ENCODE measurements at regions not wholly inside any gene's neighbourhood (a gene's known extent, or its start where the extent isn't known, plus 50 kb on each side); places are given as distances from the start of the nearest gene placed in this dataset.
"Not testable (repeated sequence)": the region's sequence is repeated elsewhere in the genome, so short reads cannot be mapped to it uniquely, and the experiment has no call there.

DNA sequence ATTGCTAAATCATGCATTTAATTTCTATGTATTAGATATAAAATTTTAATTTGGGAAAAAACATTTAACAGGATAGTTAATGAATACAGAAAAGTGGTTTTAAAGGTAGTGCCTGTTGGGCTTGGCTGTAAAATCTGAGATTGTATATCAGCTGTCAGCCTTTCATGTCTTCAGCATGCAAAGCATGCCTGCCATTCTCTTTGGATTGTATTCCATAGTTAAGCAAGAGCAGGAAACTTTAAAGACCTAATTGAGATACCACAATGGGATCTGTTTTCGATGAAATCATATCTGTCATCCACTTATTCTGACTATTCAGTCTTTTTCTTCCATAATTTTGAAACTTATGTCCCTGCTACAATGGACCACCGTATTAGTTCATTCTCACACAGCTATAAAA lies 451.0 kb upstream of the DDI1 start:
- no peak for DNase-seq (ENCODE audit: low read depth)

DNA sequence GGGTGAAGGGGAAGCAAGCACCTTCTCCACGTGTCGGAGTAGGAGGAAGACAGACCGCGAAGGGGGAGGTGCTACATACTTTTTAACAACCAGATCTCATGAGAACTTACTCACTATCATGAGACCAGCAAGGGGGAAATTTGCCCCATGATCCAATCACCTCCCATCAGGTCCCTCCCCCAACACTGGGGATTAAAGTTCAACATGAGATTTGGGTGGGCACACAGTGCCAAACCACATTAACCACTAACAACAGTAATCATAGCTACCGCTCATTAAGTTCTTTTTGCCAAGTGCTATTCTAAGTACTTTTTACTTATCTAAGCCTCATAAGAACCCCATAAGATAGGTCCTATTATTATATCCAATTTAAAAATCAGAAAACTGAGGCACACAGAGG lies 450.5 kb upstream of the DDI1 start:
- DNase-seq (ENCODE audit: low read depth) = no peak

DNA sequence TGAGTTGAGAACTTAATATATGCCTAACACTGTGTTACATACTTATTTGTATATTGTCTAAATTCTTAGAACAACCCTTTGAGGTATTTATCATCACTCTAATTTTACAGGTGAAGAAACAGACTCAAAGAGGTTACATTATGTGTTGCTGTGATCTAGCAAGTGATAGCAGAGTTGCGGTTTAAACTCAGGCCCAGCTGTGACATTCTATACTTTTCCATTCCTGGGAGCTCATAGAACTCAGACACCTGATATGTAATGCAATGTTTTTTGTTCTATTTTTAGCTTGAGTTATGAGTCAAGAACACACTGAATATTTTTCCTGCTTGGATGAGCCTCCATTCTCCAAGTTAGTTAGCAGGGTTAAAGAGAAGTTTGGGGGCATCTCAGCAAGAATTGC lies 449.7 kb upstream of the DDI1 start:
- no peak for DNase-seq (ENCODE audit: low read depth)

DNA sequence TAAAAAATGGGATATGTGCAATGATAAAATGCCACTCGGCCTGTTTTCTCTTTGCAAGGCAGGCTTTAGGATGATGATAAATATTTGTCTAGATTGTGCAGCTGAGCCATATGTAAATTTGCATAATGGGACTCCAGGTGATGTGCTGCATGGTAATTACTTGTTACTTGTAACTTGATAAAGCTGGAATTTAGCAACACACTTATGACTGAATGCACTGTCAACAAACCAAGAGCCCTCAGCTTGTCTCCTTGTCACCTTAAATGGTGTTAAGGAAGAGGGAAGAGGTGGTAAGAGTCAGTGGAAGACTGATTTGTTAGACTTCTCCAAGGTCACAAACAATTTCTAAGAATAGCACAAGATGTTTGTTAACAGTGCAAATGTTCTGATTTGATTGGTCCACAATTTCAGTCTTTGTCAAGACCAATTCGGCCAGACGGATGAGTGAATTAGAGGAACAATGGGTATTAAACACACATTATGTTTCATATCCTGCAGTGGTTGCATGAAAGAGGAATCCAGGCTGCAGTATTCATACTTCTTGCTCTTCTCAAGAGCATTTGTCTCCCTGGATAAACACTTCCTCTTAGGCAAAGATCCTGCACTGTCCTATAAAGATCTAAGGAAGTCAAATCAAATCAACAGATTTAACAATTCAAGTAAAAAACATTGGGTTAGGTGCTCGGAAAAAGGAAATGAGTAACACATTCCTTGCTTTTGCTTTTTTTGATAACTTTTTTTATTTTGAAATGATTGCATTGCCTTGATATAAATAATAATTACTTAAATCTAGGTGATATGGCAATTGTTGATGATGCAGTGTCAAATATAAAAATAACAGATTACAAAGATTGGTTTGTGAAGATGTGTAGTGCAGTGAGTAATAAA lies 448.3 kb upstream of the DDI1 start:
- no peak for DNase-seq (ENCODE audit: low read depth)

DNA sequence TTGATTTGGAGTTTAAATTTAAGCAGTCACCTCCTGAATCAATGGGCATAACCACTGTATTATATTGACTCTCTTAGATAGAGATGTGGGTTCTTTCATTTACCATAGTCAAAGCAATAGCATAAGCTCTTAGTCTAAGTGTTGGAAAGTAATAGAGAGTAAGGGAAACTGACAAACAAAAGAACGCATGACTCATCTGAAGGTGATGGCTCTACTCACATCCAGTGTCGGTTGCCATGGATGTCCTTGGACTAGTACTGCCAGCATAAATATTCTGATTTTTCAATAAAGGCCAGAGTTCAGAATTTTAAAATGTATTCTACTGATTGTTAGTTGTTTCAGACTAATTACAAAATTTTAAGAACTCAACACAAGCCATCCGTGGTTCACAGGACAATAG lies 444.9 kb upstream of the DDI1 start:
- no peak for DNase-seq (ENCODE audit: low read depth)

DNA sequence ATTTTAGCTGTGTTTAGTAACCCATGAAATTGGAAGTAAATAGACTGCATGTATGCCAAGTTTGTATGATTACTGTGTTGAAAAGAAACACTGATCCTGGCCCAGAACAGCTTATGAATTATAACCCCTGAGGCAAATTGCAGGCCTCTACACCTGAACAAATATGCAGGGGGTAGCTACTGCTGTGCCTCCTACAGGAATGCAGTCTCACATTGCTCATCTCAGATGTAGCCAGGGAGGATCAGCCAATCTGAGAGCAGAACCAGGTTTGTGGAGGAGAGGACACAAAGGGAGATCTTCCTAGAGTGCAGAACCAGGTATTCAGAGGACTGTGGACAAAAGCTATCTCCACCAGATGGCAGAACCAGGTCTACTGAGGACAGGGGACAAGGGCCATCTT lies 442.2 kb upstream of the DDI1 start:
- no peak for DNase-seq (ENCODE audit: low read depth)

DNA sequence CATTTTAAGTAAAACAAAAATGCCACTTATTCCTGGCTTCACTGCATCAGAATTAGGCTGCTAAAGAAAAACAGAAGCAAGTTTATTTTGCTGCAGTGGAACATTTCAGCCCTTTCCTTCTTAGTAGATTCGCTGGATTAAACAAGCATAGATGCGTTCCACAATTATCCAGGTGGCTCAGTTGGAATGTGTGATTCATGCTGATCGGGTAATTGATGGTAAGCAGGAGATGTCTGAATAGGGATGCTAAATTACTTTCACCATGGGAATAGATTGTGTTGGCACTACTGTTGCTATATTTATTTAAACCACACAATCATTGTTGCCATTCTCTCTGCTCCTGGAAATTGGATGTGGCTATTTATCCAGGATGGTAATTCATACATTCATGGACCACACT lies 440.1 kb upstream of the DDI1 start:
- no peak for DNase-seq (ENCODE audit: low read depth)

DNA sequence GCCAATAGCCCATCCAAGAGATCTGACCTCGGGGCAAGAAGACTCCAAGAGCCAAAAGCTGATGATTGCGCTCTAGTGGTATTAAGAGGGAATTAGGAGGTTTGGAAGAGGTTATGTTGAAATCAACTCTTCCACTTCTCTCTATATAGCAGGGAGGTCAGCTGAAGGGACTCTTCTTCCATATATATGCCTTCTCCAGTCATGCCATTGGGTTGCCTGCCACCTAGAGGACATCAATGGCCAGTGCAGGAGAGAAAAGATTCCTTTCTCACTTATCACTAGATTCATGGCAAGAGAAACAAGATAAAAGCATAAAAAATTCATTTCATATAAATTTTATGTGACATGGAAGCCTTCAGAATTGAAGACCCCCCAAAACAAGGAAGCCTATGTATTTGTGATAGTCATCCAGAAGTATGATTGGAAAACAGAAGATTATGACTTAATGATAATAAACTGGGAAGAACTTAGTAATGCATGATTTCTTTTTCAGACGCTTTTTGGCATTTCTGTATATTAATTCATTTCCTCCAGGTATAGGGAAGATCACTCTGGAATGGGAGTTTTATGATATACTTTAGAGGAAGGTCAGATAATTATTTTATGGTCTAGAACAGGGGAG lies 435.1 kb upstream of the DDI1 start:
- DNase-seq (ENCODE audit: low read depth) = no peak

DNA sequence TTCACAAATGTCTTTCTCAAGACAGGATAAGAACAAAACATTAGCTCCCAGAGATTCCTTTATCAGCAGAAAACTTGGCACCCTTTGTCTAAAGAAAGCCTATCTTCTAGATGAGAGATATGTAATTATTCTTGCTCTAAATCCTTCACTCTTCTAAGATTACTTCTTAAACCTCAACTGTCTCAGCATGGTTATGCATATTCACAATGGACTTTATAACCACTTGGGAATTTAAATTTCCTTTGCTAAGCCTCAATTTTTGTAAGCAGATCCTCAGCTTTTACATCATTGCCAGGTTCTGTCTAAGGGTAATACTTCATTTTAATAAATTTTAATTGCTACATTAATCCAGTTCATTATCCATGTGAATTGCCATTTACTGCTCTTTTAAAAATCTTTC lies 433.6 kb upstream of the DDI1 start:
- no peak for DNase-seq (ENCODE audit: low read depth)

DNA sequence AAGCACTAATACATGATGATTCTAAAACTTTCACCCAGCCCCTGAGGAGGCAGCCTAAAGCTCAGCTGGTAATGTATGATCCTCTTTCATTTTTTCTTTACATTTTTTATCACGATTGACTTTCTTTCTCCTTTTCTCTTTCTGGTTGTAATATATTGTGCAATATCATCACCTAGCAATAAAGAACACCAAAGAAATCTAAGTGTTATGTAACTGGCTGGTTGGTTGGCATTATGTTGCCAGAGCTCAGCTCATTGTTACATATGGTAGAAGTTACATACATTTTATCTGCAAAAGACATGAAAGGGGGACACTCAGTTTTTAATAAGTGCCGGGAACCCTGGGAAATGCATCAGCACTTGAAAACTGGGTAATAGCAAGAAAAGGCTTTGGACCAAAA lies 432.1 kb upstream of the DDI1 start:
- DNase-seq (ENCODE audit: low read depth) = no peak

DNA sequence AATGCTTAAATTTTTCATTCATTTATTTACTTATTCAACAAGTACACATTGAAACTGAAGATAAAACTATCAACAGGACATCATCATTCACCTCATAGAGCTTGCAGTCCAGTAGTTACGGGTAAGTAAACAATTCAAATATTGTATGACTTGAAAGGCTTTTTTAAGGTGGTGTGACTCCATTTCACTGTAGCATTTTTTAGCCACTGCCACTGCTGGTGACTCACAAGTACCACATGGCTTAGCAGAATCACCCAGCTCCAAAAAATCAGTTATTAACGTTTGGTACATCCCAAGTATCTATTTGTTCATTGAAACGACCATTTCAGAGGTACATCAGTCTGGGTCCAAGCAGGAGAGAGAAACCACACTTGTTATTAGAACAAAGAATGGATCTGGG lies 427.9 kb upstream of the DDI1 start:
- DNase-seq (ENCODE audit: low read depth) = no peak

DNA sequence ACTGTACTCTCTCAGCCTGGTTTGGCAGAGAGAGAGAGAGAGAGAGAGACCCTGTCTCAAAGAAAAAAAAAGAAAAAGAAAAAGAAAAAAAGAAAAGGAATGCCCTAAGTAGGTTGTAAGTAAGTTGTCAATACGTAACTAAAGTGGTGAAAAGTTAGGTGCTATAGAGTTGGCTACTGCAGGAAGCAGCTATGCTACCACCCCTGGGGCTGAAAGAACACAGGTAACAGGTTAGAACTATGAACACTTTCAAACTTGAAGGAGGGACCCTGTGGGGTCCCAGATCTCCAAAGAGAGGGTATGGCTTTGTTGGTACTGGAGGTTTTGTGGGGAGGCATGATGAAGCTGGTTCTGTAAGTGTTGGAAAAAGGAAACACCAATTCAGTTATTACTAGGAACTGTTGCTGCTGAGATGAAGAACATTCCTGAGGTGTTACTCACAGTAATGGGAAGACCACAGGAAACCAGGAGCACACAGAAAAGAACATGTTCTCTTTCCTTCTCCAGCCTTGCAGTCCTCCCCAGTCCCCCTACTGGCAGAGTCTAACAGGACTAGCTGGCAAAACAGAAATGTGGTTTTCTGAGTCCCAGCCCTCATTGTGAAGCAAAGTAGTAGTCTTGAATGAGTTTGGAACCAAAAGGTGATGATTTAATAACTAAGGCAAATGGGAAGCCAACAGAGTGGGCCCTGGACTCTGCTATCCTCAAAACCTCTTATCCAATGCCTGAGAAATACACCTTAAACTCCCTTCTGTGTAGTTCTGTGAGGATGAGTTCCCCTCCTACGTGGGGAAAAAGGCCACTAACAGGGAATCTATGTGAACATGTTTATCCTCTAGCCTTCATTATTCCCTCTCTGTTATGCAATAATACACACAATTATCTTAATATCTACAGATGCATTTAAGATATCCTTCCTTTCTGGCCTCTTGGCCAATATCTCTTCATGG lies 427.0 kb upstream of the DDI1 start:
- DNase-seq (ENCODE audit: low read depth) = no peak

DNA sequence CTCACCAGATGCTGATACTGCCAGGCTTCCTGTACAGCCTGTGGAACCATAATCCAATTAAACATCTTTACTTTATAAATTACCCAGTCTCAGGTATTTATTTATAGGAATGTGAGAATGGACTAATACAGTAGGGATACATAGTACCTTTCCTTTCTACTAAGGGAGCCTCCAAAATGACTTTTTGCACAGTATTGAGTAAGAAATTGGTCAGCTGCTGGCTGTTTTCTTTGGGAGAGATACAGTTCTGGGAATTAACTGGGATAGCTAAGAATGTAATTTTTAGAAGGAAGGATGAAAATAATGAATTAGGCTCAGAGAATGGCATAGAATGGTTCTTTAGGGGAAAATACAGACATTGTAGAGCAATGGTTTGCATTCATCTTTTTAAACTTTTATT lies 426.0 kb upstream of the DDI1 start:
- DNase-seq (ENCODE audit: low read depth) = no peak

DNA sequence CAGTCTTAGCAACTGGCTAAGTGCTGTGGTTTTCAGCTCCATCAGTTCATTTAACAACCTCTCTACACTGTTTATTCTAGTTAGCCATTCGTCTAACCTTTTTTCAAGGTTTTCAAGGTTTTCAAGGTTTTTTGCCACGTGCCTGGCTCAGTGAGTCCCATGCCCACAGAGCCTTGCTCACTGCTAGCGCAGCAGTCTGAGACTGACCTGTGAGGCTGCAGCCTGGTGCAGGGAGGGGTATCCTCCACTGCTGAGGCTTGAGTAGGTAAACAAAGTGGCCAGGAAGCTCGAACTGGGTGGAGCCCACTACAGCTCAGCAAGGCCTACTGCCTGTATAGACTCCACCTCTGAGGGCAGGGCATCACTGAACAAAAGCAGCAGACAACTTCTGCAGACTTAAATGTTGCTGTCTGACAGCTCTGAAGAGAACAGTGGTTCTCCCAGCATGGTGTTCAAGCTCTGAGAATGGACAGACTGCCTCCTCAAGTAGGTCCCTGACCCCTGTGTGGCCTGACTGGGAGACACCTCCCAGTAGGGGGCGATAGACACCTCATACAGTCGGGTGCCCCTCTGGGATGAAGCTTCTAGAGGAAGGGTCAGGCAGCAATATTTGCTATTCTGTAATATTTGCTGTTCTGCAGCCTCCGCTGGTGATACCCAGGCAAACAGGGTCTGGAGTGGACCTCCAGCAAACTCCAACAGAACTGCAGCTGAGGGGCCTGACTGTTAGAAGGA lies 424.7 kb upstream of the DDI1 start:
- DNase-seq (ENCODE audit: low read depth) = not testable (repeated sequence)

DNA sequence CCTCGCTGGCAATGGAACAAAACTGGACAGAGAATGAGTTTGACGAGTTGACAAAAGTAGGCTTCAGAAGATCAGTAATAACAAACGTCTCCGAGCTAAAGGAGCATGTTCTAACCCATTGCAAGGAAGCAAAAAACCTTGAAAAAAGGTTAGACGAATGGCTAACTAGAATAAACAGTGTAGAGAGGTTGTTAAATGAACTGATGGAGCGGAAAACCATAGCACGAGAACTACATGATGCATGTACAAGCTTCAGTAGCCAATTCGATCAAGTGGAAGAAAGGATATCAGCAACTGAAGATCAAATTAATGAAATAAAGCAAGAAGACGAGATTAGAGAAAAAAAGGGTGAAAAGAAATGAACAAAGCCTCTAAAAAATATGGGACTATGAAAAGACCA lies 424.0 kb upstream of the DDI1 start:
- DNase-seq (ENCODE audit: low read depth) = not testable (repeated sequence)

DNA sequence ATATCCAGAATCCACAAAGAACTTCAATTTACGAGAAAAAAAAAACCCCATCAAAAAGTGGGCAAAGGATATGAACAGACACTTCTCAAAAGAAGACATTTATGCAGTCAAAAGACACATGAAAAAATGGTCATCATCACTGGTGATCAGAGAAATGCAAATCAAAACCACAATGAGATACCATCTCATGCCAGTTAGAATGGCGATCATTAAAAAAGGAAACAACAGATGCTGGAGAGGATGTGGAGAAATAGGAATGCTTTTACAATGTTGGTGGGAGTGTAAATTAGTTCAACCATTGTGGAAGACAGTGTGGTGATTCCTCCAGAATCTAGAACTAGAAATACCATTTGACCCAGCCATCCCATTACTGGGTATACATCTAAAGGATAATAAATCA lies 419.9 kb upstream of the DDI1 start:
- DNase-seq (ENCODE audit: low read depth) = not testable (repeated sequence)

DNA sequence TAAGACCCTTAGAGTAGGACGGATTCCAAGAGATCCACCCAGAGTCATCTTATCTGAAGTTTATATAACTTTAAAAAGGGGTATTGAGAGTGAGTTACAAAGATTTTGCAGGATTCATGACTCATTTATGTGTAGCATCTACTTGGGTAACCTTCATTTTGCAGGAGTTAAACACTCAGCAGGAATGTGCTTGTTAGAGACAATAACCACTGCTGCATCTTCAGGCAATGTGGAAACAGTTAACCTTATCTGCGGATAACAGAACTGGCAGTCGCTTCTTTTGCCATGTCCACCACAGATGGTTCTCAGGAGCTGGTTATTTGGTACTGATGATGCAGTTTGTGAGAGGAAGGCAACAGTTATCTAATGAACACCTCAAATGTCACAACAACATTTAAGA lies 417.9 kb upstream of the DDI1 start:
- DNase-seq (ENCODE audit: low read depth) = no peak

DNA sequence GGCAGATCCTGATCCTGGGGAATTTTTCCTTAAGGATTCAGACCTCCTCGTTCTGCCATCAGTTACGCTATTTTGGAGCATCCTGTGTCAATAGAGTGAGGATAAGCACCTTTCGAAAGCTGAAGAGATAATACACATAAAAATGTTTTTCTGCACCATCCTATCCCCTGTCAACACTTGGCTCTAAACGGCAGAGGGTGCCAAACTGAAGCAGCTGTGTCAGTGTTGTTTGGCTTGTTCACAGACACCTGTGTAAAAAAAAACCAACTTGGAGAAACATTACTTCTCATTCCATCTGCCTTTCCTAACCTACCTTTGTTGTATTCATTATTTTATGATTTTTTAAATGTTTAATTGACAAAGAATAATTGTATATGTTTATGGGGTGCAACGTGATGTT lies 417.0 kb upstream of the DDI1 start:
- no peak for DNase-seq (ENCODE audit: low read depth)

DNA sequence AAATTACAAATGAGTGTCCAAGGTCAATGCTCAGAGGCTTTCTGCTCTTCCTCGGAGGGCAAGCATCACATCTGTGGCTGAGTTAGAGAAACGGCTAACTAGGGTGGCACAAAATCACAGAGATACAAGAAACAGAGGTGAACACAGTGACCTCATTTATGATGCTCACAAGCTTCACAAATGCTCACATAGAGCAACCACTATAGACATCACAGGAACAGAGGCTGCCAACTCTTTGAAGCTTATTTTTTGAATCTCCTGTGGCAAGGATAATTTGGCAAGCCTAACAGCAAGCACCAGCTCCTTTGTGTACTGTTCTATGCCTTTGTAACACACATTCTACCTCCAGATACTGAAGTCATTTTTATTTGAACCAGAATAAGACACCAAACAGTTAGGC lies 416.5 kb upstream of the DDI1 start:
- DNase-seq (ENCODE audit: low read depth) = no peak

DNA sequence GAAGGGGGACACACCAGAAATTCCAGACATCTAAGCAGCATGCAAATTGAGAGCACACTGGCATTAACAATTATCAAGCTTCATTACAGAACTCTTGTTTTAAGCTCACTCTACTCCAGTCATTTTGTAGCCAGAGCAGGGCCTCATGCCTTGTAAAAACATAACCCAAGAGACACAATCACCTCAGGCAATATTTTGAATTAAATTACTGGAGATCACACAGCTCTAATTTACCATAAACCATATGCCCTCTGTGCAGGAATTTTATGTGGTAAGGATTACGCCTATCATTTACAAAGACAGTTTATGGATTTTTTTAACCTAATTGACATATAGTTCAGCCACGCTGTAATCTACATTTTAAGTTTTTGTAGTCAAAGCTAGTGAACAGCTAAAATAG lies 414.1 kb upstream of the DDI1 start:
- no peak for DNase-seq (ENCODE audit: low read depth)

DNA sequence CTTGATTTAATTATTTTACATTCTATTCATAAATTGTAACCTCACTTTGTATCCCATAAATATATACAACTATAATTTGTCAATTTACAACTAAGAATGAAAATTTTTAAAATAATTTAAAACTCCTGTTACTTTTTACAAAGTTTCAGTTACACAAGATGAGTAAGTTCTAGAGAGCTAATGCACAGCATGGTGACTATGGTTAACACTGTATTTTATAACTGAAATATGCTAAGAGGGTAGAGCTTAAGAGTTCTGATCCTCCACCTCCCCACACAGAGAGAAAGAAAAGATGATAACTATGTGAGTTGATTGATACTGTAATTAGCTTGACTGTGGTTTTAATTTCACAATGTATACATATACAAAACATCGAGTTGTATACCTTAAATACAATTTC lies 412.5 kb upstream of the DDI1 start:
- DNase-seq (ENCODE audit: low read depth) = no peak

Measured in stimulated activated CD8-positive, alpha-beta memory T cell treated with anti-CD3 and anti-CD28 coated beads, Interleukin-15, amount 100 ng/mL, for 1 hour (primary cell).